ENCODE measurements at regions not wholly inside any gene's neighbourhood (a gene's known extent, or its start where the extent isn't known, plus 50 kb on each side); places are given as distances from the start of the nearest gene placed in this dataset.

DNA sequence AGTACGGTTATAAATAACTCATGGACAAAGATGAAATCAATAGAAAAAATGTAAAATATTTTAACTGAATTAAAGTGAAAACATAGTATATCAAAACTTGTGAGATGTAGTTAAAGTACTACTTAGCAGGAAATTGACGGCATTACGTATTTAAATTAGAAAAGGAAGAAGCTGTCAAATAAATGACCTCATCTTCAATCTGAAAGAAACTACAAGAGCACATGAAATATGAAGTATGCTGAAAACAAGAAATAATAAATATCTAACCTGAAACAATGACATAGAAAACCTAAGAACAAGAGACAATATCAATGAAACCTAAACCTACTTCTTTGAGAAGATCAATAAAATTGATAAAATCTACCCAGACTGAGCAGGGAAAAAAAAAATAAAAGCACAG lies 122.2 kb upstream of the PDE4B start:
- H3K4me2 ChIP-seq (ENCODE audit: low read length, poor library complexity, severe bottlenecking) = no peak overlapping the region
- no CpG with 5 or more reads among the region's 3 CpGs for WGBS
- H3K4me1 ChIP-seq (ENCODE audit: control insufficient read depth, insufficient read depth, low read depth, low read length) = no peaks in the 10 kb centered on the region

GRCh38 chr1:65674522-65674921 lies 118.2 kb upstream of the PDE4B start:
- no peaks in the 10 kb centered on the region for H3K9me3 ChIP-seq (ENCODE audit: control insufficient read depth, low read length)
- H2BK12ac ChIP-seq (ENCODE audit: low read length in 2 of 2) = no peak overlapping the region
- no peaks in the 10 kb centered on the region for H3K4me1 ChIP-seq (ENCODE audit: control insufficient read depth, insufficient read depth, low read depth, low read length)
- no peak overlapping the region for H2BK5ac ChIP-seq (ENCODE audit: low read depth, low read length, poor library complexity, severe bottlenecking)
- no peak overlapping the region for H2AFZ ChIP-seq (ENCODE audit: low read depth, low read length)
- no peak for DNase-seq
- no peak overlapping the region for H4K8ac ChIP-seq (ENCODE audit: low read length)
- H3K27ac ChIP-seq (ENCODE audit: low read length, poor library complexity, severe bottlenecking) = no peak overlapping the region
- no peak overlapping the region for H3K18ac ChIP-seq (ENCODE audit: low read depth in 1 of 2, low read length in 2 of 2)
- H3K36me3 ChIP-seq (ENCODE audit: control insufficient read depth in 1 of 2, insufficient read depth in 2 of 2, low read depth in 1 of 2, low read length in 2 of 2) = no peaks in the 10 kb centered on the region
- H3K14ac ChIP-seq (ENCODE audit: low read length in 2 of 2) = no peak overlapping the region
- H3K4me3 ChIP-seq (ENCODE audit: insufficient read depth in 1 of 2, low read depth in 1 of 2, low read length in 2 of 2) = no peak overlapping the region
- 88% methylated on average over 2 of the region's 2 CpGs for WGBS
- no peak overlapping the region for H2AK5ac ChIP-seq (ENCODE audit: low read length, severe bottlenecking)
- no peaks in the 10 kb centered on the region for H3K27me3 ChIP-seq (ENCODE audit: control insufficient read depth in 1 of 2, insufficient read depth in 1 of 2, low read length in 2 of 2)
- no peak overlapping the region for H2BK120ac ChIP-seq (ENCODE audit: low read depth, low read length)
- no peaks in the 10 kb centered on the region for H3K79me1 ChIP-seq (replicated peaks; ENCODE audit: low read length, poor library complexity, severe bottlenecking)
- H2BK15ac ChIP-seq (ENCODE audit: low read depth, poor library complexity, severe bottlenecking) = no peak overlapping the region
- H3K4ac ChIP-seq (ENCODE audit: low read depth in 1 of 2, low read length in 2 of 2) = no peak overlapping the region
- no peak overlapping the region for H3K23ac ChIP-seq (ENCODE audit: low read length in 2 of 2)
- no peak overlapping the region for H3K9ac ChIP-seq (ENCODE audit: low read length)
- no peak overlapping the region for H4K91ac ChIP-seq (ENCODE audit: low read length)
- no peak overlapping the region for H3K4me2 ChIP-seq (ENCODE audit: low read length, poor library complexity, severe bottlenecking)

More for the DNA sequence above, 122.2 kb upstream of the PDE4B start:
- DNase-seq = no peak
- Histone ChIP-seq H3K36me3 (ENCODE audit: control insufficient read depth in 1 of 2, insufficient read depth in 2 of 2, low read depth in 1 of 2, low read length in 2 of 2) (no peaks in the 10 kb centered on the region), H3K4ac (ENCODE audit: low read depth in 1 of 2, low read length in 2 of 2) (no peak overlapping the region), H3K27me3 (ENCODE audit: control insufficient read depth in 1 of 2, insufficient read depth in 1 of 2, low read length in 2 of 2) (no peaks in the 10 kb centered on the region), H3K18ac (ENCODE audit: low read depth in 1 of 2, low read length in 2 of 2) (no peak overlapping the region), H2BK120ac (ENCODE audit: low read depth, low read length) (no peak overlapping the region), H3K4me3 (ENCODE audit: insufficient read depth in 1 of 2, low read depth in 1 of 2, low read length in 2 of 2) (no peak overlapping the region), H2BK5ac (ENCODE audit: low read depth, low read length, poor library complexity, severe bottlenecking) (no peak overlapping the region), H3K79me1 (replicated peaks; ENCODE audit: low read length, poor library complexity, severe bottlenecking) (no peaks in the 10 kb centered on the region), H2BK12ac (ENCODE audit: low read length in 2 of 2) (no peak overlapping the region), H3K9ac (ENCODE audit: low read length) (no peak overlapping the region), H4K8ac (ENCODE audit: low read length) (no peak overlapping the region), H3K14ac (ENCODE audit: low read length in 2 of 2) (no peak overlapping the region), H4K91ac (ENCODE audit: low read length) (no peak overlapping the region), H2AFZ (ENCODE audit: low read depth, low read length) (no peak overlapping the region), H3K9me3 (ENCODE audit: control insufficient read depth, low read length) (peaks cover 7% of the 10 kb centered on the region), H3K27ac (ENCODE audit: low read length, poor library complexity, severe bottlenecking) (no peak overlapping the region), H3K23ac (ENCODE audit: low read length in 2 of 2) (no peak overlapping the region), H2AK5ac (ENCODE audit: low read length, severe bottlenecking) (no peak overlapping the region), H2BK15ac (ENCODE audit: low read depth, poor library complexity, severe bottlenecking) (no peak overlapping the region)

DNA sequence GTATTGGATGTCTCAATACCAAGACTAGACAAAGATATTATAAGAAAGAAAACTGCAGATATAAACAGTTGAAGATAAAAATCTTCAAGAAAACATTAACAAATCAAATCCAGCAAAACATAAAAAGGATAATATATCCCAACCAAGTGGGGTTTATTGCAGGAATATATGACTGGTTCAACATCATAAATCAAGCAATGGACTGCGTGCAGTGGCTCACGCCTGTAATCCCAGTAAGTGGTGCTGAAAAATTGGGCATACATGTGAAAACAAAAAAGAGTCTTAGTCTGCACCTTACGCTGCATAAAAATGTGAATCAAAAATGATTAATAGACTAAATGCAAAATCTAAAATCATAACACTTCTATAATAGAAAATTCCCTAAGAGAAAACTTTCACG lies 112.9 kb upstream of the PDE4B start:
- Histone ChIP-seq H3K4me2 (ENCODE audit: low read length, poor library complexity, severe bottlenecking) (no peak overlapping the region), H4K8ac (ENCODE audit: low read length) (no peak overlapping the region), H3K79me1 (replicated peaks; ENCODE audit: low read length, poor library complexity, severe bottlenecking) (no peaks in the 10 kb centered on the region), H2AK5ac (ENCODE audit: low read length, severe bottlenecking) (no peak overlapping the region), H3K9ac (ENCODE audit: low read length) (no peak overlapping the region), H3K36me3 (ENCODE audit: control insufficient read depth in 1 of 2, insufficient read depth in 2 of 2, low read depth in 1 of 2, low read length in 2 of 2) (no peaks in the 10 kb centered on the region), H2BK5ac (ENCODE audit: low read depth, low read length, poor library complexity, severe bottlenecking) (no peak overlapping the region), H2BK120ac (ENCODE audit: low read depth, low read length) (no peak overlapping the region), H3K9me3 (ENCODE audit: control insufficient read depth, low read length) (no peaks in the 10 kb centered on the region), H3K18ac (ENCODE audit: low read depth in 1 of 2, low read length in 2 of 2) (no peak overlapping the region), H4K91ac (ENCODE audit: low read length) (no peak overlapping the region), H3K14ac (ENCODE audit: low read length in 2 of 2) (no peak overlapping the region), H2BK15ac (ENCODE audit: low read depth, poor library complexity, severe bottlenecking) (no peak overlapping the region), H3K4me3 (ENCODE audit: insufficient read depth in 1 of 2, low read depth in 1 of 2, low read length in 2 of 2) (no peak overlapping the region), H3K4me1 (ENCODE audit: control insufficient read depth, insufficient read depth, low read depth, low read length) (no peaks in the 10 kb centered on the region), H3K27ac (ENCODE audit: low read length, poor library complexity, severe bottlenecking) (no peak overlapping the region), H2AFZ (ENCODE audit: low read depth, low read length) (no peak overlapping the region), H3K27me3 (ENCODE audit: control insufficient read depth in 1 of 2, insufficient read depth in 1 of 2, low read length in 2 of 2) (no peaks in the 10 kb centered on the region), H3K4ac (ENCODE audit: low read depth in 1 of 2, low read length in 2 of 2) (no peak overlapping the region), H2BK12ac (ENCODE audit: low read length in 2 of 2) (no peak overlapping the region), H3K23ac (ENCODE audit: low read length in 2 of 2) (no peak overlapping the region)
- WGBS = 93% methylated on average over 2 of the region's 4 CpGs
- DNase-seq = no peak

- Histone ChIP-seq H2BK120ac (ENCODE audit: low read depth, low read length) (no peak overlapping the region), H3K27ac (ENCODE audit: low read length, poor library complexity, severe bottlenecking) (no peak overlapping the region), H4K8ac (ENCODE audit: low read length) (no peak overlapping the region), H2AK5ac (ENCODE audit: low read length, severe bottlenecking) (no peak overlapping the region), H3K4ac (ENCODE audit: low read depth in 1 of 2, low read length in 2 of 2) (no peak overlapping the region), H2BK5ac (ENCODE audit: low read depth, low read length, poor library complexity, severe bottlenecking) (no peak overlapping the region), H4K91ac (ENCODE audit: low read length) (no peak overlapping the region), H3K4me3 (ENCODE audit: insufficient read depth in 1 of 2, low read depth in 1 of 2, low read length in 2 of 2) (no peak overlapping the region), H3K27me3 (ENCODE audit: control insufficient read depth in 1 of 2, insufficient read depth in 1 of 2, low read length in 2 of 2) (no peaks in the 10 kb centered on the region), H3K14ac (ENCODE audit: low read length in 2 of 2) (no peak overlapping the region), H3K18ac (ENCODE audit: low read depth in 1 of 2, low read length in 2 of 2) (no peak overlapping the region), H3K4me2 (ENCODE audit: low read length, poor library complexity, severe bottlenecking) (no peak overlapping the region), H3K9ac (ENCODE audit: low read length) (no peak overlapping the region), H3K79me1 (replicated peaks; ENCODE audit: low read length, poor library complexity, severe bottlenecking) (no peaks in the 10 kb centered on the region), H3K9me3 (ENCODE audit: control insufficient read depth, low read length) (no peaks in the 10 kb centered on the region), H2AFZ (ENCODE audit: low read depth, low read length) (no peak overlapping the region), H3K36me3 (ENCODE audit: control insufficient read depth in 1 of 2, insufficient read depth in 2 of 2, low read depth in 1 of 2, low read length in 2 of 2) (no peaks in the 10 kb centered on the region), H2BK12ac (ENCODE audit: low read length in 2 of 2) (no peak overlapping the region), H3K23ac (ENCODE audit: low read length in 2 of 2) (no peak overlapping the region), H2BK15ac (ENCODE audit: low read depth, poor library complexity, severe bottlenecking) (no peak overlapping the region), H3K4me1 (ENCODE audit: control insufficient read depth, insufficient read depth, low read depth, low read length) (no peaks in the 10 kb centered on the region)
- 77% methylated on average over 4 of the region's 6 CpGs for WGBS
- peak; percentile 3 for DNase-seq
Observed at GRCh38 chr1:65681096-65681495, 111.6 kb upstream of the PDE4B start.
